H9 (cell line): ENCODE measurements at regions not wholly inside any gene's neighbourhood (a gene's known extent, or its start where the extent isn't known, plus 50 kb on each side); places are given as distances from the start of the nearest gene placed in this dataset.

Experiments used
- DNase-seq: peaks from one replicate; pipeline ENCODE4 v3.0.0-alpha.2; 2017
- H2AFZ ChIP-seq: one replicate; pipeline ENCODE4 v1.6.1; 2013; ENCODE audit warnings: mild to moderate bottlenecking, low read length, control low read depth, moderate library complexity
- H2AK5ac ChIP-seq: 2 replicates; pipeline ENCODE4 v1.6.1; 2013; ENCODE audit warnings: low read length, control low read depth, mixed read lengths; ENCODE audit not compliant: insufficient read length
- H2BK120ac ChIP-seq: one replicate; pipeline ENCODE4 v1.6.1; 2013; ENCODE audit warnings: low read depth, mild to moderate bottlenecking, low read length, control low read depth, inconsistent platforms; ENCODE audit not compliant: poor library complexity, severe bottlenecking
- H2BK12ac ChIP-seq: 2 replicates; pipeline ENCODE4 v1.6.1; 2013; ENCODE audit warnings: low read length, control low read depth, mixed read lengths, low read depth; ENCODE audit not compliant: insufficient read length
- H2BK15ac ChIP-seq: 2 replicates; pipeline ENCODE4 v1.6.1; 2013; ENCODE audit warnings: low read depth, low read length, control low read depth
- H2BK20ac ChIP-seq: one replicate; pipeline ENCODE4 v1.6.1; 2013; ENCODE audit warnings: low read depth, mild to moderate bottlenecking, low read length, control low read depth, inconsistent platforms; ENCODE audit not compliant: poor library complexity, severe bottlenecking
- H2BK5ac ChIP-seq: 2 replicates; pipeline ENCODE4 v1.6.1; 2013; ENCODE audit warnings: low read length, control low read depth, mixed read lengths; ENCODE audit not compliant: insufficient read length
- H3K14ac ChIP-seq: 2 replicates; pipeline ENCODE4 v1.6.1; 2013; ENCODE audit warnings: low read length, control low read depth; ENCODE audit not compliant: insufficient read depth
- H3K18ac ChIP-seq: 2 replicates; pipeline ENCODE4 v1.6.1; 2013; ENCODE audit warnings: low read depth, mild to moderate bottlenecking, mixed read lengths, low read length, control low read depth; ENCODE audit not compliant: insufficient read length
- H3K23ac ChIP-seq: 2 replicates; pipeline ENCODE4 v1.6.1; 2013; ENCODE audit warnings: low read length, control low read depth, mixed read lengths, low read depth; ENCODE audit not compliant: insufficient read length
- H3K23me2 ChIP-seq: 2 replicates; pipeline ENCODE4 v1.6.1; 2013; ENCODE audit warnings: low read depth, mild to moderate bottlenecking, mixed read lengths, low read length, control low read depth; ENCODE audit not compliant: insufficient read length, poor library complexity, severe bottlenecking
- H3K27ac ChIP-seq: 2 replicates; pipeline ENCODE4 v1.5.1; 2013; ENCODE audit warnings: low read length, control low read depth, mixed read lengths, low read depth; ENCODE audit not compliant: insufficient read length
- H3K27me3 ChIP-seq: 2 replicates; pipeline ENCODE4 v1.6.1; 2013; ENCODE audit warnings: low read length, control low read depth, inconsistent platforms; ENCODE audit not compliant: insufficient read depth
- H3K4ac ChIP-seq: 2 replicates; pipeline ENCODE4 v1.6.1; 2013; ENCODE audit warnings: low read depth, mild to moderate bottlenecking, control low read depth, inconsistent platforms, low read length, moderate library complexity
- H3K4me1 ChIP-seq: 2 replicates; pipeline ENCODE4 v1.6.1; 2013; ENCODE audit warnings: low read length, control low read depth, inconsistent platforms; ENCODE audit not compliant: insufficient read depth
- H3K4me2 ChIP-seq: 2 replicates; pipeline ENCODE4 v1.6.1; 2013; ENCODE audit warnings: low read length, control low read depth, mixed read lengths; ENCODE audit not compliant: insufficient read length, insufficient read depth
- H3K56ac ChIP-seq: 2 replicates; pipeline ENCODE4 v1.6.1; 2013; ENCODE audit warnings: low read depth, mild to moderate bottlenecking, mixed read lengths, low read length, control low read depth; ENCODE audit not compliant: insufficient read length
- H3K79me1 ChIP-seq: 2 replicates; pipeline ENCODE4 v1.6.1; 2013; ENCODE audit warnings: low read depth, mild to moderate bottlenecking, moderate library complexity, low read length, control low read depth, inconsistent platforms; ENCODE audit not compliant: insufficient read depth, poor library complexity, severe bottlenecking
- H3K79me2 ChIP-seq: 2 replicates; pipeline ENCODE4 v1.6.1; 2013; ENCODE audit warnings: low read length, control low read depth, inconsistent platforms; ENCODE audit not compliant: insufficient read depth
- H3K9ac ChIP-seq: 2 replicates; pipeline ENCODE4 v1.6.1; 2013; ENCODE audit warnings: low read length, control low read depth, mixed read lengths; ENCODE audit not compliant: insufficient read length; ENCODE audit errors: extremely low read depth
- H3K9me3 ChIP-seq: one replicate; pipeline ENCODE4 v1.6.1; 2013; ENCODE audit warnings: low read depth, low read length, inconsistent platforms; ENCODE audit not compliant: control insufficient read depth
- H3T11ph ChIP-seq: one replicate; pipeline ENCODE4 v1.6.1; 2013; ENCODE audit warnings: mild to moderate bottlenecking, low read length, control low read depth, inconsistent platforms
- H4K20me1 ChIP-seq: one replicate; pipeline ENCODE4 v1.6.1; 2013; ENCODE audit not compliant: control insufficient read depth, insufficient read length, insufficient read depth
- H4K5ac ChIP-seq: 2 replicates; pipeline ENCODE4 v1.6.1; 2013; ENCODE audit warnings: low read depth, mild to moderate bottlenecking, mixed read lengths, low read length, control low read depth; ENCODE audit not compliant: insufficient read length
- H4K8ac ChIP-seq: replicated peaks from 2 replicates; pipeline ENCODE4 v1.6.1; 2013; ENCODE audit warnings: low read length, control low read depth, mixed read lengths, low read depth; ENCODE audit not compliant: insufficient read length
- H4K91ac ChIP-seq: 2 replicates; pipeline ENCODE4 v1.6.1; 2013; ENCODE audit warnings: low read depth, mild to moderate bottlenecking, moderate library complexity, mixed read lengths, low read length, control low read depth; ENCODE audit not compliant: insufficient read length
- H3K27ac Mint-ChIP-seq, 3 experiments: 2 replicates in 2 of 3; 3 replicates in 1 of 3; pipeline ENCODE4 v1.8.0; 2020 to 2021; ENCODE audit warnings: mixed read lengths in 3 of 3, mild to moderate bottlenecking in 1 of 3, moderate library complexity in 1 of 3
- H3K27me3 Mint-ChIP-seq: 2 replicates; pipeline ENCODE4 v1.8.0; 2021; ENCODE audit warnings: low read depth, mild to moderate bottlenecking, moderate library complexity, mixed read lengths
- H3K36me3 Mint-ChIP-seq, 3 experiments: 2 replicates in 2 of 3; 3 replicates in 1 of 3; pipeline ENCODE4 v1.8.0; 2020 to 2021; ENCODE audit warnings: low read depth in 3 of 3, mixed read lengths in 3 of 3; ENCODE audit not compliant: insufficient read depth in 1 of 3
- H3K4me1 Mint-ChIP-seq, 2 experiments: 2 replicates each; pipeline ENCODE4 v1.8.0; 2020; ENCODE audit warnings: mixed read lengths in 2 of 2
- H3K4me3 Mint-ChIP-seq, 2 experiments: 2 replicates in 1 of 2; 3 replicates in 1 of 2; pipeline ENCODE4 v1.8.0; 2020 to 2021; ENCODE audit warnings: mild to moderate bottlenecking in 2 of 2, mixed read lengths in 2 of 2, moderate library complexity in 1 of 2
- H3K9me3 Mint-ChIP-seq, 2 experiments: 2 replicates in 1 of 2; 3 replicates in 1 of 2; pipeline ENCODE4 v1.8.0; 2020; ENCODE audit warnings: mild to moderate bottlenecking in 2 of 2, mixed read lengths in 2 of 2, moderate library complexity in 1 of 2
- TF ChIP-seq, protein P1 (sequence below): fragments of 200-600 bp; sonication (generic); conservative IDR thresholded peaks from 3 replicates; pipeline ENCODE4 v1.8.0; 2021; ENCODE audit warnings: antibody characterized with exemption, mild to moderate bottlenecking

DNA sequence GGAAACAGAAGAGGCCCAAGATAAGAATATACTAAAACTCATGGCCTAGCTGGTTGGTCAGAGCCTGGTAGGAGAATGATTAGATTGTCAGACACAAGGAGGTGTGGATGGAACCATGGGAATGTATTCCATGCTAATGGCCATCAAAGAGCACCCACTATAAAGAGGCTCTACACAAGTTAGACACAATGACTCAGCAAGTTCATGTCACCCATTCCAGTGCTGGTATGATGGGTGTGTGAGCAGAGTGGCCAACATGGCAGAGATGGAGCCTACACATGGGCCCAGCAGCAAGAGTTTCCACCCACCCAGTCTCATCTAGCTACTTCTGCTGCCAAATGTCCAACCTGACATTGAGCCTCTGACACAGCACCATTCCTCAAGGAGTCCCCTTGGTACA, 97.5 kb upstream of the COG2 start:
- H2BK12ac ChIP-seq = no peak overlapping the region

More for the DNA sequence above, 97.5 kb upstream of the COG2 start:
- Mint-ChIP-seq H3K27me3 (peaks cover 10% of the 10 kb centered on the region), H3K36me3 (no peaks in the 10 kb centered on the region), H3K9me3 (no peaks in the 10 kb centered on the region), H3K4me1 (peaks cover 0 to 4% of the 10 kb centered on the region in 2 experiments; a peak in 1 of 4 replicates), H3K27ac (no peak overlapping the region), H3K4me3 (no peak overlapping the region)
- H3K27ac ChIP-seq = no peak overlapping the region
- H3K79me2 ChIP-seq = no peaks in the 10 kb centered on the region
- no peaks in the 10 kb centered on the region for H3K4me1 ChIP-seq
- no peak for DNase-seq
- TF ChIP-seq, protein P1, sequence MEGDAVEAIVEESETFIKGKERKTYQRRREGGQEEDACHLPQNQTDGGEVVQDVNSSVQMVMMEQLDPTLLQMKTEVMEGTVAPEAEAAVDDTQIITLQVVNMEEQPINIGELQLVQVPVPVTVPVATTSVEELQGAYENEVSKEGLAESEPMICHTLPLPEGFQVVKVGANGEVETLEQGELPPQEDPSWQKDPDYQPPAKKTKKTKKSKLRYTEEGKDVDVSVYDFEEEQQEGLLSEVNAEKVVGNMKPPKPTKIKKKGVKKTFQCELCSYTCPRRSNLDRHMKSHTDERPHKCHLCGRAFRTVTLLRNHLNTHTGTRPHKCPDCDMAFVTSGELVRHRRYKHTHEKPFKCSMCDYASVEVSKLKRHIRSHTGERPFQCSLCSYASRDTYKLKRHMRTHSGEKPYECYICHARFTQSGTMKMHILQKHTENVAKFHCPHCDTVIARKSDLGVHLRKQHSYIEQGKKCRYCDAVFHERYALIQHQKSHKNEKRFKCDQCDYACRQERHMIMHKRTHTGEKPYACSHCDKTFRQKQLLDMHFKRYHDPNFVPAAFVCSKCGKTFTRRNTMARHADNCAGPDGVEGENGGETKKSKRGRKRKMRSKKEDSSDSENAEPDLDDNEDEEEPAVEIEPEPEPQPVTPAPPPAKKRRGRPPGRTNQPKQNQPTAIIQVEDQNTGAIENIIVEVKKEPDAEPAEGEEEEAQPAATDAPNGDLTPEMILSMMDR = no peak
- H3K9me3 ChIP-seq = no peaks in the 10 kb centered on the region
- no peak overlapping the region for H4K91ac ChIP-seq
- H3T11ph ChIP-seq = no peak overlapping the region
- H2AK5ac ChIP-seq = no peak overlapping the region
- no peak overlapping the region for H4K8ac ChIP-seq
- no peak overlapping the region for H3K23ac ChIP-seq
- no peaks in the 10 kb centered on the region for H3K27me3 ChIP-seq
- H2BK20ac ChIP-seq = no peak overlapping the region
- no peak overlapping the region for H4K5ac ChIP-seq
- no peaks in the 10 kb centered on the region for H4K20me1 ChIP-seq
- H2BK15ac ChIP-seq = no peak overlapping the region
- H2BK120ac ChIP-seq = no peak overlapping the region
- H3K4ac ChIP-seq = no peak overlapping the region
- H3K23me2 ChIP-seq = no peaks in the 10 kb centered on the region
- no peak overlapping the region for H3K14ac ChIP-seq
- no peak overlapping the region for H2BK5ac ChIP-seq
- H3K56ac ChIP-seq = no peak overlapping the region
- H3K18ac ChIP-seq = no peak overlapping the region
- no peak overlapping the region for H3K4me2 ChIP-seq
- H3K9ac ChIP-seq = no peak overlapping the region
- no peaks in the 10 kb centered on the region for H3K79me1 ChIP-seq
- H2AFZ ChIP-seq = no peak overlapping the region
